OCI-LY3 (cell line): ENCODE measurements at regions not wholly inside any gene's neighbourhood (a gene's known extent, or its start where the extent isn't known, plus 50 kb on each side); places are given as distances from the start of the nearest gene placed in this dataset.

Experiments
- EZH2phosphoT487 ChIP-seq: fragments of 200-600 bp; shearing (Covaris generic); IDR thresholded peaks from 2 replicates; pipeline ENCODE4 v1.6.1; 2018; ENCODE audit warnings: antibody characterized with exemption, mixed run types, low read depth
- TF ChIP-seq, protein P1 (sequence below): fragments of 200-600, 300-600 bp; sonication (generic); IDR thresholded peaks from 2 replicates; pipeline ENCODE4 v1.5.1; 2014; ENCODE audit warnings: antibody characterized with exemption, low read length, low read depth

DNA sequence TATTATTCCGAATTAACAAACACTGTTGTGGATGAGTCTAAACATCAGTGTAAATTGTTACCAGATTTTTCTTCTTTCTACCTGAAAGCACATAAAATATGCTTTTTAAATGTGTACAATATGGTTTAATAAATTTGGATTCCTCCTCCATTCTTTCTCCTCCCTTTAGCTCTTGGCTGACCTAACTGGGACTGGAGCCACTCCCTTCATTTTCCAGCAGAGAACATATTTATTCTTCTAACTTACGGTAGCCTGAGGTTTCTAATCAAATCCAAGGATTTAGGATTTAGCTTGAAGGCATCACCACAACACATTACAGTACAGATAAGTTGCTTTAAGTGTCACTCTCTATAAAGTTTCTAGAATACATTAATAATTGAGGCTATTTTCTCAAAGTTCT is 88.2 kb upstream of the SEMA3C start:
- TF ChIP-seq EZH2phosphoT487, result no peak
- TF ChIP-seq, protein P1, sequence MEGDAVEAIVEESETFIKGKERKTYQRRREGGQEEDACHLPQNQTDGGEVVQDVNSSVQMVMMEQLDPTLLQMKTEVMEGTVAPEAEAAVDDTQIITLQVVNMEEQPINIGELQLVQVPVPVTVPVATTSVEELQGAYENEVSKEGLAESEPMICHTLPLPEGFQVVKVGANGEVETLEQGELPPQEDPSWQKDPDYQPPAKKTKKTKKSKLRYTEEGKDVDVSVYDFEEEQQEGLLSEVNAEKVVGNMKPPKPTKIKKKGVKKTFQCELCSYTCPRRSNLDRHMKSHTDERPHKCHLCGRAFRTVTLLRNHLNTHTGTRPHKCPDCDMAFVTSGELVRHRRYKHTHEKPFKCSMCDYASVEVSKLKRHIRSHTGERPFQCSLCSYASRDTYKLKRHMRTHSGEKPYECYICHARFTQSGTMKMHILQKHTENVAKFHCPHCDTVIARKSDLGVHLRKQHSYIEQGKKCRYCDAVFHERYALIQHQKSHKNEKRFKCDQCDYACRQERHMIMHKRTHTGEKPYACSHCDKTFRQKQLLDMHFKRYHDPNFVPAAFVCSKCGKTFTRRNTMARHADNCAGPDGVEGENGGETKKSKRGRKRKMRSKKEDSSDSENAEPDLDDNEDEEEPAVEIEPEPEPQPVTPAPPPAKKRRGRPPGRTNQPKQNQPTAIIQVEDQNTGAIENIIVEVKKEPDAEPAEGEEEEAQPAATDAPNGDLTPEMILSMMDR, result no peak
